Activated naive CD4-positive, alpha-beta T cell treated with anti-CD3 and anti-CD28 coated beads, Interleukin-2, amount 10 ng/mL, durations not matched to agents 7 days and 5 days (primary cell): ENCODE measurements at regions not wholly inside any gene's neighbourhood (a gene's known extent, or its start where the extent isn't known, plus 50 kb on each side); places are given as distances from the start of the nearest gene placed in this dataset.
"Not testable (repeated sequence)": the region's sequence is repeated elsewhere in the genome, so short reads cannot be mapped to it uniquely, and the experiment has no call there.

Experiments
- CTCF ChIA-PET: fragments of 350-600 bp; sonication (Branson Sonifier 250); formaldehyde crosslinking; loops from one replicate; lab custom pipeline; 2021; ENCODE audit warnings: antibody characterized with exemption; lab: Charles Lee
- DNase-seq: peaks from one replicate; pipeline ENCODE4 v3.0.0-alpha.2; 2020
- H3K27ac Mint-ChIP-seq: one replicate; pipeline ENCODE4 v1.8.0; 2021; ENCODE audit warnings: mild to moderate bottlenecking, moderate library complexity, mixed read lengths
- H3K27me3 Mint-ChIP-seq: one replicate; pipeline ENCODE4 v1.8.0; 2021; ENCODE audit warnings: mild to moderate bottlenecking, mixed read lengths
- H3K36me3 Mint-ChIP-seq: one replicate; pipeline ENCODE4 v1.8.0; 2021; ENCODE audit warnings: mixed read lengths
- H3K4me1 Mint-ChIP-seq: one replicate; pipeline ENCODE4 v1.8.0; 2021; ENCODE audit warnings: mixed read lengths
- H3K4me3 Mint-ChIP-seq: one replicate; pipeline ENCODE4 v1.8.0; 2021; ENCODE audit warnings: mild to moderate bottlenecking, moderate library complexity, mixed read lengths
- H3K9me3 Mint-ChIP-seq: one replicate; pipeline ENCODE4 v1.8.0; 2021; ENCODE audit warnings: mixed read lengths

- no peak overlapping the region for H3K4me3 Mint-ChIP-seq
- peaks cover 6% of the 10 kb centered on the region for H3K27me3 Mint-ChIP-seq
- H3K27ac Mint-ChIP-seq, result no peak overlapping the region
- DNase-seq, result no peak
- H3K4me1 Mint-ChIP-seq, result no peaks in the 10 kb centered on the region
- H3K9me3 Mint-ChIP-seq, result peaks cover 13% of the 10 kb centered on the region
- H3K36me3 Mint-ChIP-seq, result peaks cover 8% of the 10 kb centered on the region
- CTCF ChIA-PET, result no interaction called here
Measured at GRCh38 chr14:53226553-53226952, 73.4 kb upstream of the DDHD1 start.

DNA sequence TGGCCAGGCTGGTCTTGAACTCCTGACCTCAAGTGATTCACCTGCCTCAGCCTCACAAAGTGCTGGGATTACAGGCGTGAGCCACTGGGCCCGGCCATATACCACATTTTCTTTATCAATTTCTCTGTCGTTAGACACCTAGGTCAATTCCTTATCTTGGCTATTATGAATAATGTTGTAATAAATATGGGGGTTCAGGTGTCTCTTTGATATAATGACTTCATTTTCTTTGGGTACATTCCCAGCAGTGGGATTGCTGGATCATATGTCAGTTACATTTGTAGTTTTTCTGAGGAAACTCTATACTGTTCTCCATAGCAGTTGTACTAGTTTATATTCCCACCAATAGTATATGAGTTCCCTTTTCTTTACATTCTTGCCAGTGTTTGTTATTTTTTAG is 67.8 kb upstream of the DDHD1 start:
- H3K4me3 Mint-ChIP-seq, result no peak overlapping the region
- H3K4me1 Mint-ChIP-seq, result peaks cover 10% of the 10 kb centered on the region
- CTCF ChIA-PET, result no interaction called here
- DNase-seq, result no peak
- no peaks in the 10 kb centered on the region for H3K27me3 Mint-ChIP-seq
- peaks cover 9% of the 10 kb centered on the region for H3K9me3 Mint-ChIP-seq
- H3K27ac Mint-ChIP-seq, result no peak overlapping the region
- peaks cover 5% of the 10 kb centered on the region for H3K36me3 Mint-ChIP-seq

GRCh38 chr14:53218161-53218560 is 65.0 kb upstream of the DDHD1 start:
- peaks cover 10% of the 10 kb centered on the region for H3K4me1 Mint-ChIP-seq
- DNase-seq, result no peak
- H3K9me3 Mint-ChIP-seq, result peaks cover 3% of the 10 kb centered on the region
- CTCF ChIA-PET, result interaction anchor here (1.0 to 1.9 kb wide), 3 partner anchors 17 to 68 kb away, joined by 3 to 5 read pairs (median 3); no protein-coding TSS in a partner anchor
- H3K27ac Mint-ChIP-seq, result no peak overlapping the region
- H3K36me3 Mint-ChIP-seq, result no peaks in the 10 kb centered on the region
- H3K27me3 Mint-ChIP-seq, result no peaks in the 10 kb centered on the region
- peak overlapping the region; percentile 81 for H3K4me3 Mint-ChIP-seq

GRCh38 chr14:53217316-53217994 is 64.3 kb upstream of the DDHD1 start:
- Mint-ChIP-seq H3K4me3 (peak overlapping the region; percentile 81), H3K27me3 (no peaks in the 10 kb centered on the region), H3K36me3 (no peaks in the 10 kb centered on the region), H3K9me3 (peaks cover 3% of the 10 kb centered on the region), H3K4me1 (peaks cover 10% of the 10 kb centered on the region), H3K27ac (peak overlapping the region; percentile 63)
- peak; percentile 83 for DNase-seq
- CTCF ChIA-PET, result interaction anchor here (0.5 to 1.9 kb wide), 6 partner anchors 18 to 78 kb away, joined by 3 to 5 read pairs (median 3); no protein-coding TSS in a partner anchor

DNA sequence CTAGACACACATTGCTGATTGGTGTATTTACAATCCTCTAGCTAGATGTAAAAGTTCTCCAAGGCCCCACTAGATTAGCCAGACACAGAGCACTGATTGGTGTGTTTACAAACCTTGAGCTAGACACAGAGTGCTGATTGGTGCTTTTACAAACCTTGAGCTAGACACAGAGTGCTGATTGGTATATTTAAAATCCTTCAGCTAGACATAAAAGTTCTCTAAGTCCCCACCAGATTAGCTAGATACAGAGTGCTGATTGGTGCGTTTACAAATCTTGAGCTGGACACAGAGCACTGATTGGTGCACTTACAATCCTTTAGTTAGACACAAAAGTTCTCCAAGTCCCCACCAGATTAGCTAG is 63.8 kb upstream of the DDHD1 start:
- not testable (repeated sequence) for H3K27me3 Mint-ChIP-seq, H3K9me3 Mint-ChIP-seq, DNase-seq, H3K36me3 Mint-ChIP-seq, H3K4me1 Mint-ChIP-seq
- CTCF ChIA-PET, result interaction anchor here (0.9 to 1.9 kb wide), 3 partner anchors 20 to 79 kb away, joined by 3 to 5 read pairs (median 4); no protein-coding TSS in a partner anchor
- peak overlapping the region; percentile 63 for H3K27ac Mint-ChIP-seq
- H3K4me3 Mint-ChIP-seq, result peak overlapping the region; percentile 81

- DNase-seq, H3K9me3 Mint-ChIP-seq, H3K4me1 Mint-ChIP-seq, H3K27ac Mint-ChIP-seq, H3K36me3 Mint-ChIP-seq, H3K27me3 Mint-ChIP-seq, H3K4me3 Mint-ChIP-seq: not testable (repeated sequence)
- CTCF ChIA-PET, result interaction anchor here (0.9 to 1.9 kb wide), 3 partner anchors 19 to 79 kb away, joined by 3 to 5 read pairs (median 4); no protein-coding TSS in a partner anchor
Measured at GRCh38 chr14:53216478-53216877, 63.4 kb upstream of the DDHD1 start.

GRCh38 chr14:53215101-53215500 is 62.0 kb upstream of the DDHD1 start:
- Mint-ChIP-seq H3K36me3 (no peaks in the 10 kb centered on the region), H3K27me3 (no peaks in the 10 kb centered on the region), H3K9me3 (peaks cover 3% of the 10 kb centered on the region), H3K4me3 (no peak overlapping the region), H3K4me1 (peaks cover 10% of the 10 kb centered on the region), H3K27ac (no peak overlapping the region)
- CTCF ChIA-PET, result no interaction called here
- DNase-seq, result no peak

- Mint-ChIP-seq H3K27ac (no peak overlapping the region), H3K9me3 (peaks cover 3% of the 10 kb centered on the region), H3K4me3 (no peak overlapping the region), H3K27me3 (no peaks in the 10 kb centered on the region), H3K36me3 (no peaks in the 10 kb centered on the region), H3K4me1 (peaks cover 10% of the 10 kb centered on the region)
- DNase-seq, result no peak
- CTCF ChIA-PET, result no interaction called here
Measured at GRCh38 chr14:53214384-53214783, 61.3 kb upstream of the DDHD1 start.

- Mint-ChIP-seq H3K4me1 (peaks cover 10% of the 10 kb centered on the region), H3K4me3 (no peak overlapping the region), H3K27ac (no peak overlapping the region), H3K36me3 (no peaks in the 10 kb centered on the region), H3K9me3 (peaks cover 3% of the 10 kb centered on the region), H3K27me3 (no peaks in the 10 kb centered on the region)
- CTCF ChIA-PET, result no interaction called here
- DNase-seq, result no peak
Measured at GRCh38 chr14:53213761-53214160, 60.6 kb upstream of the DDHD1 start.

GRCh38 chr14:53209370-53209769 is 56.2 kb upstream of the DDHD1 start:
- no peaks in the 10 kb centered on the region for H3K4me1 Mint-ChIP-seq
- no peaks in the 10 kb centered on the region for H3K27me3 Mint-ChIP-seq
- H3K4me3 Mint-ChIP-seq, result no peak overlapping the region
- H3K27ac Mint-ChIP-seq, result no peak overlapping the region
- DNase-seq, result no peak
- peaks cover 3% of the 10 kb centered on the region for H3K9me3 Mint-ChIP-seq
- peaks cover 2% of the 10 kb centered on the region for H3K36me3 Mint-ChIP-seq
- CTCF ChIA-PET, result no interaction called here
